HL-60 (cell line): ENCODE measurements at regions not wholly inside any gene's neighbourhood (a gene's known extent, or its start where the extent isn't known, plus 50 kb on each side); places are given as distances from the start of the nearest gene placed in this dataset.

Experiments
- CTCF ChIP-seq: IDR thresholded peaks from one replicate; pipeline ENCODE4 v1.5.1; 2011; ENCODE audit warnings: low read length, control low read depth, inconsistent platforms; ENCODE audit not compliant: insufficient read depth
- POLR2AphosphoS5 ChIP-seq: IDR thresholded peaks from 2 replicates; pipeline ENCODE4 v1.6.1; 2012; ENCODE audit warnings: low read depth
- SPI1 ChIP-seq: IDR thresholded peaks from 2 replicates; pipeline ENCODE4 v1.6.1; 2012; ENCODE audit warnings: low read depth, mild to moderate bottlenecking, borderline replicate concordance

- TF ChIP-seq CTCF, result no peak
- TF ChIP-seq POLR2AphosphoS5, result no peak
- no peak for TF ChIP-seq SPI1
These were observed 248.0 kb upstream of the NPY start for GRCh38 chr7:24036033-24036412.
